ENCODE measurements at regions not wholly inside any gene's neighbourhood (a gene's known extent, or its start where the extent isn't known, plus 50 kb on each side); places are given as distances from the start of the nearest gene placed in this dataset.

DNA sequence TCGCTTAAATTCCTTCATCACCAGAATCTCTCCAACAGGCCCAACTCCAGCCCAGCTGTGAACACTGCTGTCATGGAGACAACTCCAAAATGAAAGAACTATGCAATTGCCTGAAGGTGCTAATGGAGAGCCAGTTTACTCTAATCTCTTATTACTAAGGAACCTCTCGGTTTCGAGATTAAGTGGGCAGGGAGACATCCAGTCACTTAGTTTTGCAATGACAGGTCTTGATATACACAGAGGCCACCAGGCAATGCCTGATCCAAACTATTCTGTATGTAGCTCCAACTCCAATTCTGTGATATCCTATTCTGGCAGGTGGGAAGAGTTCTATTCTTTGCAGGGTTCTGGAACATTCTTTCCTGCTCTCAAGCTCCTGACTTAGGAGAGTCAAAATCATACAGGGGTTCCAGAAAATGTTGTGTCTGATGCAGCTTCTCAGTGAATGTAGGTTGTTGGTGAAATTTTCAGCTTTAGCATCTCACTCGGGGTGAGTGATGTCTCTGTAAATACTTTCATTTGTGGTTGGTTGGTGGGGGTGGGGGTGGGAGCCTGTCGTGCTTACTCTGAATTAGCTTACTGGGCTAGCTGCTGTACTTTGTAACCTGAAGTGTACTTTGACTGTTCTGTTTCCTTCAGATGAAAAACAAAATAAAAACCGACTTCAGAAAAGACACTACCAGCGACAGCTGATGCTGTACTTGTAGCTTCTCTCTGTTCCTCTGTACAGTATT, 170.9 kb downstream of the PALM2AKAP2 start:
- ATAC-seq (peak; percentile 69), DNase-seq (no peak)

DNA sequence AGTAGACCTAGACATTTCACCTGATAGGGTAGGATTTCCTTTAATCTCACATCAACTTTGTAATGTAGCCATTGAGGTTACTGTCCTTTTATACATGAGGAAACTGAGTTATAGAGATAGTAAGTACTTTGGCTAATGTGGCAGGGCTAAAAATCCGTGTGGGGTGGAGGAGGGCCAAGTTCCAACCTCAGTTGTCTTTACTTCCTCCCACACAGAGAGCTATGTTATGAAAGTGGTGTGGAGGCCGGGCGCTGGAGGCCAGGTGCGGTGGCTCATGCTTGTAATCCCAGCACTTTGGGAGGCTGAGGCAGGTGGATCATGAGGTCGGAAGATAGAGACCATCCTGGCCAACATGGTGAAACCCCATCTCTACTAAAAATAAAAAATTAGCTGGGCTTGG, 173.3 kb downstream of the PALM2AKAP2 start:
- DNase-seq, result no peak

DNA sequence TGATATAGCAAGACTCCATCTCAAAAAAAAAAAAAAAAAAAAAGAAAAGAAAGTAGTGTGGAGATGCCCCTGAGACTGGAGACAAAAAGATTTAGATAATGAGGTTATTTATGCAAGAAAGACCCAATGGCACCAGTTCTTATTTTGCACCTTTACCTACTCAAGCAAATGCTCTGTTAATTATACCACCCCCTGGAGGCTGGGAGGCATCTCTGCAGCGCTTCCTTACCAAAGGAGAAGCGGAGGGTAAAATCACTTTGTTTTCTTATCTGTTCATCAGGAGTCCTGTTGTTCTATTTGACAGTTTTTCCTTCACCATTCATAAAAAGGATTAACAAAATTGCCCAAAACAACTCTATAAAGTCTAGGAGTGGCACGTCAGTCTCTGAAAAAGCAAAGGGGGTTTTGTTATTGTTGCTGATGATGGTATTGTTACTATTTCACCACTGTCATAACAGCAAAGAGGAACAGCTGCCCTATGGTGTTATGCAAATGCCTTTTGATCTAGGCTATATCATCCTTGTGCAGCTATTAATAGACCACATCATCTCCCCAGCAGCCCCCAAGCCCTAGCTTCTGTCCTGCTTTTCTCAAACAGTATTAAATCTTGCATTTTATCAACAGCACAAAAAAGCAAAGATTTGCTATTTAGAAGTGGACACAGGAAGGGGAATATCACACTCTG, 174.0 kb downstream of the PALM2AKAP2 start:
- no peak for DNase-seq
- ATAC-seq, result no peak

More for the DNA sequence above, 173.3 kb downstream of the PALM2AKAP2 start:
- no peak for ATAC-seq

DNA sequence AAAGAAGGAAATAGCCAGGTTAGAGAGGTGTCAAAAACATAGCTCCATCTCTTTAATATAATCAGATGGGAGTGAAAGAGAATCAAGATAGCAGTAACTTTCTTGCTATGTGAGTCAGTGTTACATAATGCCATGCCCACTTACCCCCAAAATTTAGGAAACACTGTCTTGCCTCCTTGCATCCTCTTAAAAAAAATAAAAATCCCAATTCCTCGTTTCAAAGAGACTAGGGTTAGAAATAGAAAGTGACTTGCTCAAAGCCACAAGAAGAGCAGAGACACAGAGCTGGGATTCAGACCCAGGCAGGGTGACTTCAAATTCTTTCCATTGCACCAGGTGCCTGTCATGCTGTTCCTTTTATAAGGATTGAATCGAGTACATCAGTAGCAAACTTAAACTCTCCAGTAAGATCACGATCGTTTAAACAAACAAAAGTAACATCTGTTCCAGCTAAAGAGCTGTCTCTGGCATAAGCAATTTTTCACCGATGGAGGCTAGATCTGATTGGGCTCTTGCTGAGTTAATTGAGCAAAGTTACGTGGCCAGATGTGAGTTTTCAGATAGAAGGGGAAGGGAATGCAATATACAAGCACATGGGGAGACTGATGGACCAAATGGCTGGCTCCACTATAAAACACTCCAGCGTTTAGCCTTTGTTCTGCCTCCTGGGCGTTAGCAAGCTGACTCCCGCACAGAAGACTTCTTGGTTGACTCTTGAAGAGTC, 176.9 kb downstream of the PALM2AKAP2 start:
- DNase-seq, result no peak
- ATAC-seq, result no peak

DNA sequence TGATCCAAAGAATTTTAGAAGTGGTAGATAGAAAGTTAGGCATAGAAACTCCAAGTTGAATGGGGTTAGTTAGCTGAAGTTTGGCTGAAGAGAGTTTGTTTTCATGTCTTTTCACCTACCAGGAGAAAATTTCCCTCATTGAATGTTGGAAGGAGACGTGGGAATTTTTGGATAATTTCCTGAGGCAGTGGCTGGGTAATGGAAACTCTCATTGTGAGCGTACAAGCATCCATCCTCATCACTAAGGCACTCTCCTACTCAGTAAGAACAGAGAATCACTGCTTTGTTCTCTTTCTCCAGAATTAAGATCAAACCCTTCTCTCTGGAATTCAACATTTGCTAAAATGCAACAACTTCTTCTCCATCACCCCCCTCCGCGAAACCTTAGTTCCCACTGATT, 179.7 kb downstream of the PALM2AKAP2 start:
- ATAC-seq, result no peak
- no peak for DNase-seq

DNA sequence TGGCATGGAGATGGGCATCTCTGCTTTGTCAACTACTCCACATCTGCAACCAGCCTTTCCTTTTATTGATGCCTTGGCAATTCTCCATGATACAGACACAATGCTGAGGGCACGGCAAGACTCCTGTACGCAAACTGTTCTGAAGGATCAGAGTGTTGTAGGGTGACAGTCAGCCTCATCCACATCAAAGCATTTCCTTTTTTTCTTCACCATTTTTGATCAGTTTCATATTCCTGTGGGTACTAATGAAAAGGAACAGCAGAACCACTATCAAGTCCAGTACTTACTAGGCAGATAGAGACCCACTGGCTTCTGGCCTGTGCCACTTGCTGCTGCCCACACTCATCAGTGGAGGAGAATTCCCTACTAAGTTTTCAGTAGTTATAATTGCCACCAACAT, 181.6 kb downstream of the PALM2AKAP2 start:
- ATAC-seq, result no peak

DNA sequence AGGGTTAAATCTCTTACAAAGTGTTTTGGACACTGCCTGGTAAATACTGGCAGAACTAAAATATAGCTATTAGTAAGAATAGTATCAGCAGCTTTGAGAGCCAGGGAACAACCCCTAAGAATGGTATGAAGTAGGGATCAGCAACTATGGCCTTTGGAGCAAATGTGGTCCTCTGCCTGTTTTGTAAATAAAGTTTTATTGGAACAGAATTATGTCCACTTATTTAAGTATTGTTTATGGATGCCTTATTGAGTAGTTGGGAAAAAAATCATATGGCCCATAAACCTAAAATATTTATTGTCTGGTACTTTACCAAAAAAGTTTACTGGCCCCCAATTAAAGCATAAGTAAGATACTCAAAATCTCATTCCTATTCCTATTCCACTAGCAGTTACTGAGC, 182.2 kb downstream of the PALM2AKAP2 start:
- DNase-seq, result no peak
- no peak for ATAC-seq

More for the DNA sequence above, 181.6 kb downstream of the PALM2AKAP2 start:
- DNase-seq, result no peak

DNA sequence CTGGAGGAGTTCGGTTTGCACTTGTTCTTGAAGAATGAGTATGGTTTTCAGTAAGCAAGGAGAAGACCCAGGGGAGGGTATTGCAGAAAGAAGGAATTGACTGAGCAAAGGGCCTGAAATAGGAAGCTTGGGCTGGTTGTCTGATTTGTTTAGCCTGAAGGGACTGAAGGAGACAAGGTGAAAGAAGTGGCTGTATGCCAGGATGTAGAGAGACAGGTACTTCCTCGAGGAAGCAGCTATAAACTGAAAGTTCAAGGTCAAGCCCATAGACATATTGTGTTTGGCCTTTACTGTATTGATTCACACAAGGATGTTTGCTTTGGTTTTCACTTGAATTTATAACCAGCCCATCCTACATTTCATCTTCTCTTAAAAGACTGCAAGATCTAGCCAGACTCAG, 183.1 kb downstream of the PALM2AKAP2 start:
- ATAC-seq (no peak), DNase-seq (no peak)

DNA sequence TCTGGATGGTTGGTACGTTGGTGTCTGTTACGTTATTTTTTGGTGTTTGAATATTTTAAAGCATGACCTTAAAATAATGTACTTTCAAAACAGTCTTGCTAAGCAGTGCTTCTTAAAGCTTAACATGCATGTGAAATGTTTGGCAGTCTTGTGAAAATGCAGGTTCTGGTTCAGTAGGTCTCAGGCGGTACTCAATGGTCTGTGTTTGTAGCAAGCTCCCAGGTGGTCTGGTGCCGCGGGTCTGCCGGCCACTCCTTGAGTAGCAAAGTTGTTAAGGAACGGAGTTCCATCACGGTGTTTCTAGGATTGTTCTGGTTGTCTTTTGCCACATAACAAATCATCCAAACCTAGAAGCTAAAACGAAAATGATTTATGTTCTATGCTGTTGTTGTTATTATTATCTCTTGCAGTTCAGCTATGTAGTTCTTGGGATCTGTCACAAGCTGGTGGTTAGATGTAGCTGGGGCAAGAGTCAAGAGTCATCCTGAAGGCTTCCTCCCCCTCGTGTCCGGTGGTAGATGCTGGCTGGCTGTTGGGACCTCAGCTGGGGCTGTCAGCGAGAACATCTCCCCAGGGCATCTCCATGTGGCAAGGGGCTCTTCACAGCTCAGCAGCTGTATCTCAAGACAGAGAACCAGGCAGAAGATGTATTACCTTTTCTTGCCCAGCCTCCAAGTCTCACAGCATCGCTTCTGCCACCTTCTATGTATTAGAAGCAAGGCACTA, 186.8 kb downstream of the PALM2AKAP2 start:
- ATAC-seq (no peak), DNase-seq (no peak)

DNA sequence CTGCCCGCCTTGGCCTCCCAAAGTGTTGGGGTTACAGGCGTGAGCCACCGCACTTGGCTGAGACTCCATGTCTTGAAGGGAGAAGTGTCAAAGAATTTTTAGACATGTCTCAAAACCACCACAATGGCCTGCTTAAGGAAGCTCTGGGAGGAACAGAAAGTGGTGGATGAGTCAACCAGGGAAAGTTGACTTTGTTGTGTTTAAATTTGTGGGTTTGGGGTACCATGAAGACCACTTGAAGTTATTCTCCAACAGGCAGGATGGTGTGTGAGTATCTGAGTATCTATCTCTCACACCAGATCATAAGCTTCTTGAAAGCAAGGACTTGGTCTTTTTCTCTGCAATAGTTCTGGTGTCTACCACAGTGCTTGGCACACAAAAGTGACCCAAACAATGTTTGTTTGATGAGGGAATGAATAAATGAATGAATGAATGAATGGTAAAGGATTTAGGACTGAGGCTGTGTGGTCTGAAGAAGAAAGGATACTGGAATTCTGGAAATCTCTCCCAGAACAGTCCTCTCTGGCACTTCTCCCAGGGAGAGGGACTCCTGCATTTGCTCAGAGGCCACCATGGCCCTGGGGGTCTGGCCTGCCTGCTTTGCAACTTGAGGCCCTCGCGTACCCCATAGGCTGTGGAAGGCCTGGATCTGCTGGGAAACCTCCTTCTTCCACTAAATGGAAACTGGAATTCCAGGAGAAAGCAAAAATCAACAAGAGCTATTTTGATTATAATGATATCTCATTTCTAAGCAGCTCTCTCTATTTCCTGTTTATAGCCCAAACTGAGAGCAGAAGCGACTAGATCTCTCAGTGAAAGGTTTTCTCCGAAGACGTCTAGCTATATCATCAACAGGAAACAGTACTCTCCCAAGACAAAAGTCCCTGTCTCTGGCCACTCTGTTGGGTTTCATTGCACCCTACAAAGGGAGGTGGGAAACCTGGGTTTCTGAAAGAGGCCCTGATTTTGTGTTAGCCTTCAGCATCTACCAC, 187.9 kb downstream of the PALM2AKAP2 start:
- ATAC-seq, result peak; percentile 53

DNA sequence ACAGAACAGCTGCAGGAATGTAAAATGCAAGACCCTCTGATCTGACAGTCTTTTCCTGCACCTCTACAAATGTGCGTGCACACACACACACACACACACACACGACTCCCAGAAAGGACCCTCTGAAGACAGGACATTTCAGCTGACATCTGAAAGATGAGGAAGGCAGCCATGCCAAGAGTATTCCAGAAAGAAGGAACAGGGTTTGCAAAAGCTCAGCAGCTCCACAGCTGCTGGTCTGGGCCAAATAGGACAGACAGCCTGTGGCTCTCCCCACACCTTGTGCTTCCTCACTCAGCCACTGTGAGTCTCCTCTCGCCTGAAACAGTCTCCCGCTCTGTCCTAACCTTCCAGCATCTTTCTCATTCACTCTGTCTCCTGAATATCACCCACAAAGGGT, 189.0 kb downstream of the PALM2AKAP2 start:
- ATAC-seq (no peak), DNase-seq (no peak)

More for the DNA sequence above, 187.9 kb downstream of the PALM2AKAP2 start:
- DNase-seq, result peak; percentile 20

DNA sequence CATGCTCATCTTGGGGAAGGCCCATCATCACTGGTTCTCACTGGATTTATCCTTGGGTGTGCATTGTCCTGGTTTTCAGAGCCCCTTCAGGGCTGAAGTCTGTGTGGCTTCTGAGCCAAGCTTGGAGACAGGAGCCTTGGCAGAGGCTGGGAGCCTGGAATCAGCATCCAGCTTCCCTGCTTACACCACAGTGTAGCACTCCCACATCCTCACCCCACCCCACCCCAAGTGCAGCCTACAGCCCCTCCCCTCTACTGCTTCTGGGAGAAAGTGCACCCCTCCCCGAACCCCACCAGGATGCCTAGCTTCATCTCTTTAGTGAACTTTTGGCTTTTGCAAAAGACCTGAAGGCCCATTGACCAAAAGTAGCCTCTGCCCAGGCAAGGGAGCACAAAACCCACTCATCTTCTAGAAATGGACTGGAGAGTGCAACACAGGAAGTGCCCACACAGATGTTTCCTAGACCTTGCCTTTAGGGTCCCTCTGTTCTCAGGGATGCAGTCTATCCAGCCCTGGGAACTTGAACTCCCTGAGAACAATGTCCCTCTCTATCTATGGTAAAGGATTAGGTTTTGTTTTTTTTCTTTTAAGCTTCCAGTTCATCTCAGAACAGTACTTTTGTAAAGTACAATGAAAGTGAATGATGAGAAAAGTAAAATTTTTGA, 189.7 kb downstream of the PALM2AKAP2 start:
- DNase-seq, result no peak
- no peak for ATAC-seq

DNA sequence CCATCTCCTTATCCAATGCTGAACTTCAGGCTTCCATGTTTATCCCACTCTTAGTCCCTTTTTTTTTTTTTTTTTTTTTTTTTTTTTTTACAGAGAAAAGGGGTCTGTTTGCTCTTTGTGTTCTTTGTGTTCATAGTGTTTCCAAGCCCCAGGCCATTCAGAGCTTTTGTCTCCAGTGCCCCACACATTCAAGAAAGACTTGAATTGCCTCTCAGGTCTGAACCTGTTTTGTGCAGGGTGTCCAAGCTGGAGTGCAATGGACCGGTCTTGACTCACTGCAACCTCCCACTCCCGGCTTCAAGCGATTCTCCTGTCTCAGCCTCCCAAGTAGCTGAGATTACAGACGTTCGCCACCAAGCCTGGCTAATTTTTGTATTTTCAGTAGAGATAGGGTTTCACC, 191.2 kb downstream of the PALM2AKAP2 start:
- no peak for ATAC-seq
- DNase-seq, result no peak

DNA sequence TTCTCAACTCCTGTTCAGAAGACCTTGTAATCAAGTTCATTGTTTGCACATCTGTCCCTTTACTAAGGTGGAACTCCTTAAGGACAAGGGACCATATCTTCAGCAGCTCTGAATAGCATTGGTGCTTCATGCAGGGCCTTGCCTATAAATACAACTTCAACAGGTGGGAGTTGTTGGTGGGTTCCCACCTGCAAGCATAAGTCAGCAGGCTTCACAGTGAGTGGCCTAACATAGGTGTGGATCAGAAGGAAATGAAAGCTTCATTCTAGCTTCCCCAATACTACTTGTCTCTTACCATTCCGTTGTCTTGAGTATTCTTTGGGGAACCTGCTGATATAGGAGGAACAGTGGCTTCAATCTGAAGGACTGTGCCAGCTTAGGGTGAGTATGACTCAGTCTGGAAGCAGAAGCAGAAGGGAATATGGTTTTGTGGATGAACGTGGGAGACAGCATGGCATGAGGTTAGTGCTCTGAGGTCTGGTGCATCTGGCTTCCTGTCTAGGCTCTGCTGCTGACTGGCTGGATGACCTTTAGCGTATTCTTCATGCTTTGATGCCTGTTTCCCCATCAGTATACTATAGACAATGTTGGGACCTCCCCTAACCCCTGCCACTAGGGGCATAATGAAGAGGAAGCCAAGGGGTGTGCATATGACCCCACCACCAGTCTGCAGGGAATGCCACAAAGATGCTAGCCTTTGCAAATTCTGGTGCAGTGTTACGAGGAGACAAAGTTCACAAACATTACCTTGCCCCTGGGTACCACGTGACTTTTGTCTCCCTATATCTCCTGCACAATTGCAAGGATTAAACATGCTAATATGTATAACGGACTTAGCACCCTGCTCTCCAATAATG, 192.3 kb downstream of the PALM2AKAP2 start:
- peak; percentile 70 for ATAC-seq
- peak; percentile 15 for DNase-seq

DNA sequence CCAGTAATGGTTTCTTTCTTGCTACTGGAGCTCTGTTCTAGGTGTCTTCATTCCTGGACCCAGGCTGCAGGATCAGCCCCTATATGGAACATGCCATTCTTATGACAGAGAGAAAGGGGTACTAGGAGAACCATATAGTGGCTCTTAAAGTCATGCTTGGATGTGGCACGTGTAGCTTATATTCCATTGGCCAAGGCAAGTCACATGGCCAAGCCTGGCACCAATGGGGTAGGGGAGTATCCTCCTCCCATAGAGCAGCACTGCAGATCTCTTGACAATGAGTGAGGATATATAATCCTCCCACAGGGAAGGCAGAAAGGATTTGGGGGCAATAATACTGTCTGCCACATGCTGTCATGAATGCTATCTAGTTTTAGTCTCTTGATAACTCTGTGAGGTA, 193.3 kb downstream of the PALM2AKAP2 start:
- no peak for ATAC-seq
- DNase-seq, result no peak

DNA sequence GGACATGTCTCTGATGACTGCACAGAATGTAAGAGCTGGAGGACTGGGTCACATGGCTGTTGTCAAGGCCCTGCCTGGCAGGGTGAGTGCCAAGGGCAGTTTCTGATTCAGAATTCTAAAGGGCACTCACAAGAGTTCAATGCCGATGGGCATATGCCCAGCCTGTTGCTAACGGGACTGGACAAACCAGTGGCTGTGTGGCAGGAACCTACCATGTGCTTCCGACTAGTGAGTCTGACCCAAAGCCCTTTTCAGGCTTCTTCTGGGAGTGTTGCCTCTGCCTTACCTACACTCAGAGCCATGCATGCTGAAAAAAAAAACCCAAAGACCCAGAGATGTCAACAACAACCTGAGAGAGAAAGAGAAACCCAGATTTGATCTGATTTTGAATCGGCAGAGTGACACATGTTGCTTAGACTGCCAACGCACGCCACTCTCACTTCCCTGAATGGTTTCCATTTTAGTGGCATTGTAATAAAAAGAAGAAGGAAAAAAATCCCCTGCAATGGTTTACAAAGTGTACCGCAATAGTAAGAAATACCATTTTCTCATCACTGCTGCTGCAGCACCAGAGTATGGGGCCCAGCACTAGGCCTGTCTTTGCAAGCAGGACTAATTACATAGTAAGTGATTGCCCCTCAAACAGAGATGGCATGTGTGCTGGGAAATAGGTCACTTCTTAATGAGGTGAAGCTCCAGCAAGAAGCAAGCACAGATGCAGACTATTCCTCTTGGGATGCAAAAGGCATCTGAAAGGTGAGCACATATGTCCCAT, 194.3 kb downstream of the PALM2AKAP2 start:
- peak; percentile 31 for DNase-seq
- peak; percentile 75 for ATAC-seq

DNA sequence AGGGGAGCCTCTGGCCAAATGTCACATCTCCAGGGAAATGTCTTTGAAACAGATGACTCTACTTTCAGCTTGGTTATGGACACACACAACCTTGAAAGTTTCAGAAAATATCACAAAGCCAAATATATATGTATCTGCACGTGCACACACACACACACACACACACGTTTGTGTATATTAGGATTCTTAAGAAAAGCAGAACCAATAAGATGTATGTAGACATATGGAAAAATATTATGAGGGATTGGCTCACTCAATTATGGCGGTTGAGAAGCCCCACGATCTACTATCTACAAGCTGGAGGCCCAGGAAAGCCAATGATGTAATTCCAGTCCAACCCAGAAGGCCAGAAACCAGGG, 194.9 kb downstream of the PALM2AKAP2 start:
- DNase-seq (no peak), ATAC-seq (no peak)

DNA sequence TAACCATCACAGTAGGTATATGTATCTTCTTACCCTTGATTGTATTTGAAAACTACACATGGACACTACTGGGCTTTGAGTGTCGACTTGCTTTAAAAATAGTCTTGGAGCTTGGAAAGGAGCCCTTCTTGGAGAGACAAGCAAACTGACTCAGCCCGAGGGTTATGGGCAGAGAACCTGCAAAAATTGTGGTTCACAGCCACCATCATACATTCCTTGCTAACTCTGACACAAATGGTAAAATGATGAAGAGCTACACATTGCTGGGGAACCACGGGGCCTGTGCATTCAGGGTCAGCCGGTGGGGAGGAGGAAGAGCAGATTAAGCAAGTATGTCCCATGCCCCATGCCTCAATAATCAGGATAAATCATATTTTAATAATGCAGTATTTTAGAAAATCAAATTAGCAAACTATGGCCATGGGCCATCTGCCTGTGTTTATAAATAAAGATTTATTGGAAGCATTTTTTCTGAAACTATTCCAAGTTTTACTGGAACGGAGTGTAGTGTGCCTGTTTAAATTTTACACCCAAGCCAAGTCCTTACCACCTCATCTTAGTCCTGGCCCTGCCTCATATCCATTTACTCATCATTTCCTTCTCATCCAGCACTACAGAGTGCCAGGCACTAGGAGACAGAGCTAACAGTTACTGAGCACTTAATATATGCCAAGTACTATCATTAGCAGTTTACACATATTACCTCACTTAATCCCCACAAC, 195.7 kb downstream of the PALM2AKAP2 start:
- DNase-seq (no peak), ATAC-seq (no peak)
